Activated CD4-positive, alpha-beta T cell treated with anti-CD3 and anti-CD28 coated beads, Interleukin-2, amount 50 U/mL, for 4 hours (primary cell): ENCODE measurements at regions not wholly inside any gene's neighbourhood (a gene's known extent, or its start where the extent isn't known, plus 50 kb on each side); places are given as distances from the start of the nearest gene placed in this dataset.
"Not testable (repeated sequence)": the region's sequence is repeated elsewhere in the genome, so short reads cannot be mapped to it uniquely, and the experiment has no call there.

Experiments
- DNase-seq, 2 experiments: peaks; one replicate each; pipeline ENCODE4 v3.0.0-alpha.2; 2020

DNA sequence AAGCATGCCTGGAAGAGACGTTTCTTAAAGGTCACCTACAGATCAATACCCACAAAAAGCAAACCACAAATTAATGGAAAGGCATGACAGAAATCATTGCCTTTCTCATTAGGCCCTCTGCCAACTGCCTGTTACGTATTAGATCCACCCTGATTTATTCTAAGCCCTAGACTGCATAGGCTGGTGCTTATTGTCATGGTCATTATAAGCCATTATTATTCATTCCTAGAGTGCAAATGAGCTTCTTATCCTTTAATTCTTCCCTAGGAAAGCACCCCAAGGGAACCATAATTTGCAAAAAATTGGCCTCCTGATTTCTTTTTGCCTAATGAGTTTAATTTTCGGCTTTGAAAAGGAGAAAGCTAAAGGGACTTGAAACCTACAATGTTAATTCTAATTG is 184.2 kb upstream of the GPRIN3 start:
- DNase-seq, result no peak

DNA sequence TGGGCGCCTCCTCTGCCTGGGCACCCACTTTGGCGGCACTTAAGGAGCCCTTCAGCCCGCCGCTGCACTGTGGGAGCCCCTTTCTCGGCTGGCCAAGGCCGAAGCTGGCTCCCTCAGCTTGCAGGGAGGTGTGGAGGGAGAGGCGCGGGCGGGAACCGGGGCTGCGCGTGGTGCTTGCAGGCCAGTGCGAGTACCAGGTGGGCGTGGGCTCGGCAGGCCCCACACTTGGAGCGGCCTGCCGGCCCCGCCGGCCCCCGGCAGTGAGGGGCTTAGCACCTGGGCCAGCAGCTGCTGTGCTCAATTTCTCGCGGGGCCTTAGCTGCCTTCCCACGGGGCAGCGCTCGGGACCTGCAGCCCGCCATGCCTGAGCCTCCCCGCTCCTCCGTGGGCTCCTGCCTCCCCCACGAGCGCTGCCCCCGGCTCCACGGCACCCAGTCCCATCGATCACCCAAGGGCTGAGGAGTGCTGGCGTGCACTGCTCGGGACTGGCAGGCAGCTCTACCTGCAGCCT is 182.4 kb upstream of the GPRIN3 start:
- DNase-seq, result not testable (repeated sequence)

DNA sequence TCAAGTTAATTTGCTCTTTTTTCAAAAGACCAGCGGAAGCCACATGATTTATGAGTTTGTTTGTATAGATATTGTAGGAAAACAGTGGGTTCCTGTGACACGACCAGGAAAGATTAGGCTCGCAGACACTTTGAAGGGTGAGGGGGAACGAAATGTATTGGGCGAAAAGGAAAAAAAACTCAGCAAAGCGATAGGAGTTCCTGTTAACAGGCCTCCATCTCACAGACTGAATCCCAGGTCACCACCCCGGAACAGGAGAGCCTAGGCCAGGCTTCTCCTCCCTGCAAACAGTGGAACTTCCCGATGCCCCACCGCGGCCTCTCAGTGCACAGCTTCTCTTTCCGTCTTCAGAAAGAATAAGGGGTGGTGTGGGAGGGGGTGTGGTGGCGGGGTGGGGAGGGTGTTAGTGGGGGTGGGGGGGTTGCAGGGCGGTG is 181.8 kb upstream of the GPRIN3 start:
- no peak for DNase-seq

DNA sequence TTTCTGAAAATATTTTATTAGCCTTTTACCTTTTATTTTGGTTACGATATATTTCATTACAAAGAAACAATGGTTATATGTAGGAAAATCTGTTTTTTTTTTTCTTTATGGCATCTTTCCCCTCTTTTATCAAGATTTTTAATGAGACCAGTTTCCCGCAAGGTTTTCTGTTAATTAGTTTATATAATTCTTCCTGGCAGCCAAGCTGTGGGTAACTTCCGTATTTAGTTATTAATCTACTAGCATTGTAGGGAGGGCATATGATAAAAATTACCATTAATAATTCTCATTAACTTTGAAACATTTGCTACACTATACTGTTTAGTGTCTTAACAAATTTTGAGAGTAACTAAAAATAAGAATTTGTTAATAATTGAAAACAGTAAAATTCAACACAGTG is 181.1 kb upstream of the GPRIN3 start:
- no peak for DNase-seq

DNA sequence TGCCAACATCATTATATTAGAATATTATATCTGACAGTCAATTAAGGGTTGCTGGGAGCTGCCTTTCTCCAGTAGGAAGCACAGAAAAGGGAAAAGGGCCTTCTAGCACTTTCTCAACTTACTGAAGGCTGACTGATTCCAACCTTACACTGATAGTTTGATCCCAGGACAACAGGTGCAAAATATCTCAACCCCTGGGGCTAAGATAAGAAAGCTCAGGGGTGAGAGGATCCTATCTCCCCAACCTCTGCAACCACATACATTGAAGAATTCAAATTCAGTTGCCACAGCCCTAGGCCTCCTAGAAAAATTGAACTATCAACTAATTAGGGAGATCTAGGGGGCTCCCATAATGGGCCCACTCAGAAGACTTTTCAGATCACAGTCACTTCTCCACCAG is 179.1 kb upstream of the GPRIN3 start:
- DNase-seq, result no peak

DNA sequence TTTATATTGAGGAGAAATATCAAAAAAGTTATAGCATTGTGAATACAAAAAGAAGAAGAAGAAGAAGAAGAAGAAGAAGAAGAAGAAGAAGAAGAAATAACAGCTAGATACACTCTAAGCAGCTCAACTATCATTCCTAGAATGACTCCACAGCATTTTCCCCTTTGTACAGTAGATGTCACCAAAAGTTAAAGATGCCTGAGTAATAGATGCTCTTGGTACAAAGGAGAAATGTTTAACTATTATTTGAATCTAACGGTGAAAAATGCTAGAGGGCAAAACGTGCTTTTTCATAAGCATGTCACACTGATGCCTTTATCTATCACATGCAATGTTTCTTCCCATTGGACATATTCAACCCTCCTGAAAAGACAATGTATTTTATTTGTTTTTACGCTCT is 178.4 kb upstream of the GPRIN3 start:
- DNase-seq, result no peak

DNA sequence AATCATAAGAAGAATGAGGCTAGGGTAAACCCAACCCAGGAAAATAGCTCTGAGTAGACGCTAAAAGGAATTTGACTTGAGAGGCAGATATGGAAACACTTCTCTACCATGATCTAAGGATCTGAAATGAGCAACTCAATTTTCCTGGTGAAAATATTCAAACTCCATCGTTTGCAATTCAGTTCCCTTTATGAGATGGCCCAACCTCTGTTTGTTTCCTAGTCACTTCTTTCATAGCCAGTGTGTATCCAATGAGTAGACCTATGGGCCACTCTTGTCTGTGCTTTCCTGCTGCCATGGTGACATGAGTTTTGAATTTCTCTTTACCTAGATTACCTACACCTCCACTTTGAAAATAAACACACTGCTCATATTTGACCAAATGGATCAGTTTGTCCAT is 176.2 kb upstream of the GPRIN3 start:
- DNase-seq, result no peak

DNA sequence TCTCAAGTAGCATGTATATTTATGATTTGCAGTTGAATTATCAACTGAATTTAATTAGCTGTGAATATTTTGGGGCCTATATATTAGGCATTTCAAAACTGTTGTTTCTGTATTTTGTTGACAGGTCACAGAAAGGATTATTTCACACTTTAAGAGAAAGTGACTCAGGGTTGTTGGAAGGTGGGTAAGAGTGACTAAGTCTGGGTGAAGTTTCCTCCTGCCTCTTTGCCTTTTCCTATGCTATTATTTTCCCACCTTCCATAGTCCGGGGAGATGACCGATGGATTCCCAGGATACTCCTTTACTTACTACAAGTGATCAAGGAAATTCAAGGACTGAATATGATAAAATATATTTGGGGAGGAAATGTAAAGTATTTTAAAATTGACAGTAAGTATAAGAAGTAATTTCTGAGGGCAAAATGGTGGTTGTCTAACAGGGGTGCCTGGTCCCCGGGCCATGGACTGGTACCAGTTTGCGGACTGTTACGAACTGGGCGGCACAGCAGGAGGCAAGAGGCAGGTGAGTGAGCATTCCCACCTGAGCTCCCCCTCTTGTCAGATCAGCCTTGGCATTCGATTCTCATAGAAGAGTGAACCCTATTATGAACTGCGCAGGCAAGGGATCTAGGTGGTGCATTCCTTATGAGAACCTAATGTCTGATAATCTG is 175.5 kb upstream of the GPRIN3 start:
- no peak for DNase-seq

DNA sequence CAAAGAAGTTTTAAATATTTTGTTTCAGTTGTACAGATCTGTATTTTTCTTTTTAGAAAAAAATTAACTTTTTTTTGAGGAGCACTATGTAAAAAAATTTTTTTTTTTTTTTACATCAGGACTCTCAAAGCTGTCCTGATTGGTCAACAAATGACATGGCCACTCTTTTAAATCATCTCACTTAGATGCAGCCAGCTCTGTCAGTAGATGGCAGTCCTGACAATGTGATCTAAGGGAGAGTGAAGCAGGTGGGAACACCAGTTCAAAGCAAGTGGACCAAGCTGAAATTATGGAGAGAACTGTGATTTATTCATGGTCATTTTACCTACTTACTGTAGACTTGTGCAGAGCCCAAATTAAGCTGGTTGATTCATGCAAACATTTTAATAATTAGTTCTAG is 174.7 kb upstream of the GPRIN3 start:
- no peak for DNase-seq

DNA sequence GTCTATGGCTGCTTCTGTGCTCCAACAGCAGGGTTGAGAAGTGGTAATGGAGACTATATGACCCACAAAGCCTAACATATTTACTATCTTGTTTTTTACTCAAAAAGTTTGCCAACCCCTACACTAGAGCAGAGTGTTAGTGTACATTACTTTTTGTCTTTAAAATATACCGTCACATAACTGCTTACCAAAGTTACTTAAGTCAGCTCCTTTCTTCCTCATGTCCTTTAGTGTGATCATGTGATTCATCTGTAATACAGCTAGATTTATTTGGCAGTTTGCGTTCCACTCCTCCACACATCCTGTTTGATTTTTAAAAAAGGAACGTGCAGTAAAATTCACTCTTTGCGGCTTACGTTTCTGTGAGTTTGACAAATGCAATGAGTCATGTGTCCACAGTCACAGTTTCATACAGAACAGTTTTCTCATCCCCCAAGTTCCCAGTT is 162.4 kb upstream of the GPRIN3 start:
- DNase-seq, result peak in 1 of 2 experiments; percentile 2

DNA sequence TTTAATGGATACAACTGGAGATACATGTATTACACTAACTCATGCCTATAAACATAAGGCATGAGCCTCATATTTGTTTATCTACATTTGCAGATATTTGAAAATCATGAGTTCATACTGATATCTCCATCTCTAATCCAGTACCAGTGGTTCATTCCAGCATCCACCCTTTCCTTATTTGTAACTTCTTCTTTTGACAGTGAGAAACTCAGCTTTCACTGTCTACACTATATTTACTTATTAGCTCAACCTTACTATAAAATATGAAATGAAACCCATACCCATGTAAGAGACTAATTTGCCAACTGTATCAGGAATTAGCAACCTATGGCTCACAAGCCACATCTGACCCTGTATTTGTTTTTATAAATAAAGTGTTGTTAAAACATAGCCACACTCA is 161.9 kb upstream of the GPRIN3 start:
- DNase-seq, result no peak

DNA sequence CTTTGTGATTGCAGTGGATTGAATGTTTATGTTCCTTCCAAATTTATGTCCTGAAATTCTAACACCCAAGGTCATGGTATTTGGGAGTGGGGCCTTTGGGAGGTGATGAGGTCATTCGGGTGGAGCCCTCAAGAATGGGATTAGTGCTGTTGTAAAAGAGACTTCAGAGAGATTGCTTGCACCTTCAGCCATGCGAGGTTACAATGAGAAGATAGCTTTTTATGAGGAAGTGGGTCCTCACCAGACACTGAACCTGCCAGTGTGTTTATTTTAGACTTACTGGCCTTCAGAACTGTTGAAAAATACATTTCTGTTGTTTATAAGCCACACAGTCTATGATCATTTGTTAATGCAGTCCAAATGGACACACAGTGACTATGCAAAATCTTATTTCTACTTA is 161.0 kb upstream of the GPRIN3 start:
- no peak for DNase-seq

DNA sequence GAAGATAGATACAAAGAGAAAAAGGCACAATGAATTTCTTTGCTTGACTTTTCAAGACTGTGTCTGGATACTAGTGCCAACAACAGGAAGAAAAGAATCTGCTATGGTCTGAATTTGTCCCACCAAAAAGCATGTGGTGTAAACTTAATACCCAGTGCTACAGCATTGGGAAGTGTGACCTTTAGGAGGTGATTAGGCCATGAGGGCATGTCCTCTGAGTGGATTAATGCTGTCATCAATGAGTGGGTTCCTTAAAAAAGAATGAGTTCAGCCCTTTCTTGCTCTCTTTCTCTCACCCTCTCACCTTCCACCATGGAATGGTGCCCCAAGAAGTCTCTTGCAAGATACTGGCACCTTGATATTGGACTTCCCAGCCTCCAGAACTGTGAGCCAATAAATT is 155.7 kb upstream of the GPRIN3 start:
- no peak for DNase-seq

DNA sequence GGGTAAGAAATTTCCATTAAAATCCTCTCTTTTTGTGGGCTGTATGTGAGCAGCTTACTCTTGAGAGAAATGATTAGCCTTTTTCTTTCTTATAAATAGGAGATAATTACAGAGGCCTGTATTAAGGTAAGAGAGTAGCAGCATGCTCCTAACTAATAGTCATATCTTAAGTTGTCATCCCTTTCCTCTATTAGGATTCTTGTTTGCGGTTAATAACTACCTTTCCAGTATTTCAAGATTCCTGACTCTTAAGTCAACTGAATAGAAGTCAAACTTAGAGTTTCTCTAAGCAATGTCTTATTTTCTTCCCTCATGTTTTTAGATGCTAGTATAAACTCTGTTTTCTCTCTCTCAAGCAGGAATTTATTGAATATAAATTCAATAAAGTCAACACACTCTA is 139.9 kb upstream of the GPRIN3 start:
- no peak for DNase-seq

DNA sequence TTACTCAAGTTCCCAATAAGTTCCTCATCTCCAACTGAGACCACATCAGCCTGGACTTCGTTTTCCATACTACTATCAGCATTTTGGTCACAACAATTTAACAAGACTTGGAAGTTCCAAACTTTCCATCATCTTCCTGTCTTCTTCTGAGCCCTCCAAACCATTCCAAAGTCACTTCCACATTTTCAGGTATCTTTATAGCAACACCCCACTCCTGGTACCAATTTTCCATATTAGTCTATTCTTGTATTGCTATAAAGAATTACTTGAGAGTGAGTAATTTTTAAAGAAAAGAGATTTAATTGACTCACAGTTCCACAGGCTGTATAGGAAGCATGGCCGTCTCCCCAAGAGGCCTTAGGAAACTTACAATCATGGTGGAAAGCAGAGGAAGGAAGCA is 138.6 kb upstream of the GPRIN3 start:
- no peak for DNase-seq

DNA sequence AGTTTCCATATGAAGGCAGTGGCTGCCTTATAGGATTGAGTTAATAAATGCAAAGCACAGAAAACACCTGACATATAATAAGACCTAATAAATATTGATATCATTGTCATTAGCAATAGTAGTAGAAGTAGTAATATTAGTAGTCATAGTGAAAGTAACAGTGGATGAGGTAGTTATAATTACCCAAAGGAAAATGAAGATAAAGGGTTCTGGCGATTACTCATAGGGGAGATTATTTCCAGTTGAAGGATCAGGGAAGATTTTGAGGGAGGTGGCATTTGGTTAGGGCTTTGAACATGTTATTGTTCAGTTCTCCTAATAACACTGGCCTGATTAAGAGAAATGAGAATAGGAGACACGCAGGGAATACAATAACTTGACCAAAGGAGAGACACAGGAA is 131.9 kb upstream of the GPRIN3 start:
- DNase-seq, result no peak

DNA sequence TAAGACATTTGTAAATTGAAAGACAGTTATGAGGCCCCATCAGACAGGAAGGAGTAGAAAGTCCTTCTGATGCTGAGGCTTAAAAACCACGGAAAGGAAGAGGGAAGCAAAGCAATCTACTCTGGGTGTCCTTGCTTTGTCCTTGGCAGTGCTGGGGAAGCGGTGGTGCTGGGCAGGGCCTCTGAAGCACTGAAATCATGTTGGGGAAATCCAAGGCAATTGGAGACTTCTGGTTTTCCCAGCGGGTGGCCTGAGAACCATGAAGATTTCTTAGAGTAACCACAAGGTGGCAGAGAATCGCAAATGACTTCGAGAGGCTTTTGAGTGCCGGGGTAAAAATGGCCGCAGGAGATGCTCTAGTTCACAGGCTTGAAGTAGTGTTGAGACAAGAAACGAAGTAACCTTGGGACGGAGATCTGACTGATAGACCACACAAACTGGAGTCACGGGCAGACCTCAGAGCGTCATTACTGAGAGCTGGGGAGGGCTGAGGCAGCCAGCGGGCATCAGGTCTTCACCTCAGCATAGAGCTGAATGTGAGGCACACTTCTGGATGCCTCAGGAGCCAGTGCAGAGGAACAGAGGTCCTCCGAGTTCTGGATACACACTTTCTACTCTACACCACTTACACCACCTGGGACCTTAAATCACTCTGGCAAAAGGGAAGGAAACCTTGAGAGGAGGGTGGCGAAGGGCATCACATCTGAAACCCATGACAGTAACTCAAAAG is 130.7 kb upstream of the GPRIN3 start:
- DNase-seq, result peak; percentile 28 to 37

DNA sequence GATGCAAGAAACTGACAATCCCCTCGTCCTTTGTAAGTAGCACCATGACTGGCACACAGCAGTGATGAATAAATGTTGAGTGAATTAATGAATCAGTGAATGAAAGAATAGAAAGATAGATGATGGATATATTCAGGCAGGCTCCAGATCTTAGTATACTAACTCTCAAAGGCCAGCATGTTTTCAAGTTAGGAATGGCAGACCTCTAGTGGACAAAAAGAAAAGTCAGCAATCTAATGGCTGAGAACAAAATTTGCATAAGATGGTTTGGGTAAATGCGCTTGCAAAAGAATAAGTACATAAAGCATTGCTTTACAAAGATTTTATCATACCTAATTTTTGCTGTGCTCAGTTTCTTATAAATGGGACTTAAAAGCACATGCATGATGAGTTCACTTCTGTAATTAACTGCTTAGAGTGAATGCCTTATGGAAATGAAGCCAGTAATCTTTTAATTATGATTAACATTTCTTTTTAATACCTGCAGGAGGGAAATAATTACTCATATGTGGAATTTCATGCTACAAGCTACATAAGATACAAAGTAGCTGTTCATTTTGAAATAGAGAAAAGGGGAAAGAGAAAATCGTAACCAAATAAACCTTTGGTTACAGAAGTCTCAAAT is 126.9 kb upstream of the GPRIN3 start:
- no peak for DNase-seq

DNA sequence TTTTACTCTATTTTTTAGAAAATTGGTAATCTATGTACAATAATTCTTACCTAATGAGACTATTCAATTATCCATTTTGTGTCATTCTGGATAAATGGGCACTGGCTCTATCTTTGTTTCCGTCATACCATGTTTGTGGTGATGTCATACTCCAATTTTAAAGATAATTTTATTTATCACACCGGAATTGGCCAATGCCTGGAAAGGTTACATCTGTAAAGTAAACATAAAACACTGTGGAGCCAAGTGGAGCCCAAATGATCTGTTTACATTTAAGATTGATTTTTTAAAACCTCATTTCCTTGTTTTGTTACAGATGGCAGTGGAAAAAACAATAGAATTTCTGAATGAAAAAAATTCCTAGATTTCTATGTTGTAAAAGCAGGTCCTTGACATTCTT is 120.2 kb upstream of the GPRIN3 start:
- DNase-seq, result no peak

DNA sequence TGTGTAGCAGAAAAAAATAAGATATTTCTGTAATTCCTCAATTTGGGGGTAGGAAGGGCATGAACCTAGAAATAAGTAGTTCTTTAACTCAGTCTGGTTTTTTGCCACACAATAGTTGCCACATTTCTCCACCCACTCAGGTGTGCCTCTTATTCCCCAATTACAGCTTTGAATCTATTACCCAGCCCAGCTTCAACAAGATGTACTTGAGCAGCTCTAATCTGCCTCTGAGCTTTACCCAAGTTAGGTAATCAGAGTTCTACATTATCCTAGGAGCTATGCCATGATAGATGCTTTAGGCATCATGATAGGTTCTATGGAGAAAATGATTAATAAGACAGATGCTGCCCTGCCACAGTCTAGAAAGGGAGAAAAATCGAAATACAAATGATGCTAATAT is 117.4 kb upstream of the GPRIN3 start:
- no peak for DNase-seq

DNA sequence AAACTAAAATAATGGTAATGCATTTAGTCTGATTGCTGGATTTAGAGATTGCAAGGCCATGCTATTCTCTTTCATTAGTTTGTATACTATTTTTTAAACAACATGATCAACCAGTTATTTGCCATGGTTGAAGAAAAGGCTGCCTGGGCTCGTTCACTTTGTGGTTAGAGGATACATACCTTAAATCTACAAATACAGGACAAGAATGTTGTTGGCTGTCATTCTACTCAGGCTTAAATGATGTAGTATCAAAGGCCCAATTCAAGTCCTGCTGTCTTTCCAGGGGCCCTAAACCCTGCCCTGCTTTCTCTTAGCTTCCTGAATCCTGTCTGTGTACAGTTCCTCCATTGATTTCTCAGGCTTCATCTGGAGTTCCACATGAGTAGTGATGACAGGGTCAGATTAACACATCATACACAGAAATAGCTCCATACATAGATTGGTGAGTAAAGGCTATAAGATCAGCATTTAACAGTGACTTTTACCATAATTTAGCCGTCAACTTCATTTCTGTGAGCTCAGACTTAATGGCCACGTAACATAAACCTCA is 114.9 kb upstream of the GPRIN3 start:
- DNase-seq, result no peak

DNA sequence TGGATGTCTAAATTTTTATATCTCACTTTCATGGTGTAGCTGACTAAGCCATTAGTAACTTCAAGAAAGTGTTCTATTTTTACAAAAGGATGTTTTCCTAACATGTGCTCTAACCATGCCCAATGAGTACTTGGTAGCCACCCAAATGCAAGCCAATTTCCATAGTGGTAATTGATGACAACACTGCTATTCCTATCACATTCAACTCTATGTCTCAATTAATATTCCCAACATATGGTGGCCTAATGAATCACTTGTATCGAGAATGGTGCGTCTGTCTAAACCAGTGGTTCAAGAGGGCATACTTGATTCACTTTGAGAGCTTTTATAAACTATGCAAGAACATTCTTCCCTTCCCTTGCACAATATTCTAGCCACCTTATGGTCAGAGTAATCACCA is 112.9 kb upstream of the GPRIN3 start:
- DNase-seq, result no peak

DNA sequence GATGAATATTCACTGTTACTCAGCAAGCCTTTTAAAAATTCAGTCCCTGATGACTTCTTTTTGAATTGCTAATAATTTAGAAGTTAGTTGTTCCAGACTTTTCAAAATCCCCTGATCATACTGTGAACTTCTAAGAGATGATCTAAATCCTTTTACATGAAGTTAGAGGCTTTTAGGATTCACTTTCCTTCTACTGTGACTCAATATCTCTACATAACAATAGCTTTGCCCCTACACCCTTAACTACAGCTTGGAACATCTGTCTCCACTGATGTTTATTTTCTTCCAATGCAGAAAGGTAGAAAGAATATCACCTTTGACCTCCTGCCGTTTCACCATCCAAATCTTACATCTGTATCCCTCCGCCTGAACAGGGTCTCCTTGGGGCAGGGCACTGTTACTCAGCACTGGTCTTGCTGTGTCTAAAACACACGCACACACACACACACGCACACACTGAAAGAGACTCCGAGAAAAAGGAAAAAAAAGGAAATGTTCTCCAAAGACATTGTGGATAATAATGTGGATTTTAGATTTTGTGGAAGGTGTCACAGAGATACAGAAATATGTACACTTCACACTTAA is 111.6 kb upstream of the GPRIN3 start:
- DNase-seq, result no peak
